NCI-H1417 (cell line): ENCODE measurements at regions not wholly inside any gene's neighbourhood (a gene's known extent, or its start where the extent isn't known, plus 50 kb on each side); places are given as distances from the start of the nearest gene placed in this dataset.
A peak's percentile ranks its signal among the peaks of the same experiment; 100 is the strongest.

ENCODE experiments used
- DNase-seq, 3 experiments: peaks; one replicate each; lab custom pipeline; 2025; lab: John Stamatoyannopoulos, UW

DNA sequence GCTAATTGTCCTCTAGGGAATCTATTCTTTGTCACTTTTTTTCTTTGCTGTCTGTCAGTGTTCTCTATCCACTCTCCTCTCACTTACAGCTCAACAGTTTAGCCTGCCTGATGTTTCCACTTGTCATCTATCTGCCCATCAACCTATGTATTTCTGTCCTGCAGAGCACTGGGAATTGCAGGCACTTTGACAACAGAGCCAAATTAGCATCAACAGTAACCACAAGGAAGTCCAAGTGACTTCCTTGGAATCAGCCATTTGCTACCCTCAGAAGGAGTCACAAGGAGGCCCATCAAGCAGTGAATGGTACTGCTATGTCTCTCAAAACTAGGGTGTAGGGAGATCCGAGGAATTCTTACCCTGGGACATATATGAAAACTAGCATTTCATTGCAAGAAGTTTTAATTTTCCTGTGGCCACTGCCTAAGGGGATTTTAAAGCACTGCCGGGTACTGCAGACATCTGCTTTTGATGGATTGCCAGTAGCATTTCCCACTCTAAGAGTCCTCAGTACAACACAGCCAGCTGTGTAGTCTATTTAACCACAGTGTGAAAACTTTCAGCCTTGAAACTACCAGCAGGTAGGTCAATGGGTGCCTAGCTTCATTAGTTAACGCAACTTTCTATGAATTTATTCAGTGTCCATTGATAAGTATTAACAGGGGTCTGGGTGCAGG, 898.8 kb downstream of the NTRK3 start:
- DNase-seq: no peak

DNA sequence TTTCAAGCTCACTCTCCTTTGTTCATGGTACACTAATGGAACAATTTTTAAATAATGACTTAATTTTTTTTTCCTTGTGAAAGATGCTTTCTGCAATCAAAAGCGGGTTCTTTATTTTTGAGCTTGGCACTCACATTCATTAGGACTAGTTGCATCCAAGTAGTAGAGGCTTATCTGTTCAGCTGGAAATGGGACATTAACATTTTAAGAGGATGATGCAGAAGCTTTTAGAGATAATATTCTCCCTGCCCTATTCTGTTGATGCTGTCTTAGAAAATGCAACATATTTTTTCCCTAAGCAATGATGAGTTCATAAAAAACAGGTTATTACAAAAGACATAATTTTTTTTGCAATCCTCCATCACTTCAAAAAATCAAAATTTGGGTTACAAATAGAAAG, 900.6 kb downstream of the NTRK3 start:
- peak in 1 of 3 experiments; percentile 3 for DNase-seq

DNA sequence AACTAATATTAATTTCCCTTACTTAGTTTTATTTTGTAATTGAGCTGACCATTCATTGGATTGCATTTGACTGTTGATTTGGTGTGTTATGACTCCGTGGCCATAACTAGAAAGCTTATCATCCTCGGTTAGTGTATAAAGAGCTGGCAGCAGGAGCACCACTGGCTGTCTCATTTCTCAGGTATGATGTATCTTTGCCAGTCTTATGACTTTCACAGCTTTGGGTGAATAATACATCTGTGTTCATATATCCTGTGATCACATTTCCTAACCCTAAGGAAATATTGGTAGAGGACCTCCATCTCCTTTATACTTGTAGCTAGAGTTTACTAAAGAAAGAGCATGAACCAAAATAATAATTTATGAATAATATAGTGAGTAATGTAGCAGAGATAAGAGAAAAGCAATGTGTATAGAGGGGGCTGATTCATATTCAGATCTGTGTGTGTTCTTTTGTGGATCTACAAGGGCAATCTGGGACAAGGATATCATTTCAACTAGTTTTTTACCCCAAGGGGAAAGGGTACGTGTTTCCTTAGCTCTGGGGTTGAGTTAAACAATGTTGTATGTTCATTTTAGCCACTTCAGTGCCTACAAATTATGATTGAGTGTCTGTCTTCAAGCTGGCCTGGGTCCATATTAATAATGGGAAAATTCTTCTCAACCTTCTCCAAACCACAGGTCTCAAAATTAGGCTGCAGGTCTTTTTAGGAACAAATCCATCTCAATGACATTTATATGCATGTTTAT, 901.7 kb downstream of the NTRK3 start:
- DNase-seq: no peak

DNA sequence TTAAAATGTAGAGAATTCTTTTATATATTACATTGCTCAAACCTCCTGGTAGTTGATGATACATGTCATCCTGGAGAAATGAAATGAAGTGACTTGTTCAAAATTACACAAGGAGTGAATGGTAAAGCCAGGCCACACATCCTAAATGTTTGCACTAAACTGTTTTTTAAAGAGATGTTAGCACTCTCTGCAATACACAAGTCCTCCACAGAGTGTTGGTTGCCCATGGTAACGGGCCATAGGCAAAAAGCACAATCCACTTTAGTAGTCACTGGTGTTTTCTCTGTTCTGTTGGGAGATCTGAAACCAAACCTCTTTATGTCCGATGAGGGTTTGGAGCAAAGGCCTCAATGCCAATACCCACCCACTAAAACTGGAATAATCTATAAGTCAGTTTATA, 907.4 kb downstream of the NTRK3 start:
- DNase-seq: peak; percentile 3 to 46 (median 7)

DNA sequence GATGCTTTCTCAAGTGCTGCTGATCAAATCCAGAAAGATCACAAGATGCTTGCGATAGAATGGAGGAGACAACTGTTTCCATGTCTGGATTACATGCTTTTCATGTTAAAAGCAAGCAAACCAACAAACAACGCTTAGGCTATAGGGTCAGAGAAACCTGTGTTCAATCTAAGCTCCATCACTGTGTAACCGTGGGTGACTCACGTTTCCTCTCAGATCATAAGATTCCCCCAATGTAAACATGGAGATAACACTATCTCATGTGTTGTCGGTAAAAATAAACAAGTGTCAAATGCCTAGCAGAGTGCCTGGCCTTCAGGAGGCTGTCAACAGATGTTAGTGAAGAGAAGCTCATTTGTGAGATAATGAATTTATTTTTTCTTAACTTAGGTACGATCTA, 907.8 kb downstream of the NTRK3 start:
- peak in 1 of 3 experiments; percentile 29 for DNase-seq

DNA sequence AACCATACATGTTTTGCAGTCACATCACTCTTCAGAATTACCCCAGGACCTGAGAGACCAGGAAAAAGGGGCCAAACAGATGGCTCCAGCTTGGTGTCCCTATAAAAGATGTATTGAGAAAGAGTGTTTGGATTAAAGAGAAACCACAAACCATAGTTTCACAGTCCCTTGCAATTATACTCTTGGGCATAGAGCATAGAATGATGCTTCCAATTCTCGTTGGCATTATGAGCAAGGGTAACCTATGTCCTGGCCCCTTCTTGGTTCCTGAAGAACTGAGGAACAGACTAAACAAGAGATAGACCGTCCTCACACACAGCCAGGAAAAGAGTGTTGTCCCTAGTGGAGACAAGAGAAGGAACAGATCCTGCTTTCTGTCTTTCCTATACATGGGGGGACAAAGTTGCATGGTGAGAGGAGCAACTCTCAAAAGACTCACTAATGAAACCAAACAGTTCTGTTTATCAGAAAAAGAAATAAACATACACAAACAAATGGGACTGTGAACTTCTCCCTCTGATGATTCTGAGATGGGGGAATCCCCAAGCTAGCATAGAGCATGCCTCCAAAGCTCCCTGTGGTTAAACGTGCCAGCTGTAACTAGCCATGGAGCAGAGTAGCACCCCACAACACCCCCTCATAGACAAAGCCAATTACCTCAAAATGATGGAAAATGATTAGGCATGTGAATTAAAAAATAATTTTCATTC, 908.6 kb downstream of the NTRK3 start:
- DNase-seq: no peak

DNA sequence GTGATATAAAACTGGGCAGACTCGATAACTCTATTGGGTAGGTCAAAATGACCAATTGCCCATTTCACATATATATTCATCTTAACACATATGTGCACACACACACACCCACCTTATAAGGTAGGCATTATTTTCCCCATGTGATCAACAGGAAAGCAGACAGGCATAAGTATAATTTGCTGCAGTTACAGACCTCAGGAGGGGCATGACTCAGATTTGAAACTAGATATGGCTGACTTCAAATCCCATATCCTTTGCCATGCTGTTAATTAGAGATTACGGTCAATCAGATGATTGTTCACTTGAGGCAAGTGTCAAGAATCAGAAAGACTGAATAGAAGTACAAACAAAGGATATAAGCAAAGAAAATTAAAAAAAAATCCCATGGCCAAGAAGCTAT, 910.6 kb downstream of the NTRK3 start:
- DNase-seq: no peak

DNA sequence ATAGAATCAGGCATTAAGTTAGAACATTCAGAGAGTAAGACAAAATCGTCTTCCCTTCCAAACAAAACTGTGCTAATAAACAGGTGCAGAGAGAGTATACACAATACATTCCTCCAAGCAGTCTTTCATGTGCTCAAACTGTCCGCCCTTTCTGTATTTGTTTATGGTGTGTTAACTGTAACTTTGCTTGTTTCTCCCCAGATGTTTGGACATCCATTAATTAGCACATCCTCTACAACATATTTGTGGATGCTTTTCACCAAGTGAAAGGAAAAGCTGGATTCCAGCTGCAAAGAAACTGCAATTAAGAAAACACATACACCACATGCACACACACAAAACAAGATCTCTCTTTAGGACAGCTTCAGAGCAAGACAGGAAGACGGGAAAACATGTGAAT, 912.6 kb downstream of the NTRK3 start:
- DNase-seq: no peak

DNA sequence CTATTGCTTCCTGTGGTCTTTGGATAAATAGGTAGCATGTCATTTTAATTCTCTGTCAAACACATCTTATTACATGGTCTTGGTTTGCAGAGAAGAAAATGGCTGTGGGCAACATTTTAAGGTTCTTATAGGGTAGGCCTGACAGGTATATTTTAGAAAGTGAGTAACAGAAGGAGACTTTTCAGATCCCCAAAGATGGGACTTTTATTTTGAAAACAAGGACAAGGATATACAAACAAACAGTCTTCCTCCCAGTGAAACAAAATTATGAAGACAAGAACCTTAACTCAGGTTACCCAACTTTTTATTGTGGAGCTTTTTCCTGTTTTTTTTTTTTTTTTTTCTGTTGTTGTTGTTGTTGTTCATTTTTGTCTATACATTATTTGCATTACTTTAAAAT, 916.2 kb downstream of the NTRK3 start:
- DNase-seq: no peak

DNA sequence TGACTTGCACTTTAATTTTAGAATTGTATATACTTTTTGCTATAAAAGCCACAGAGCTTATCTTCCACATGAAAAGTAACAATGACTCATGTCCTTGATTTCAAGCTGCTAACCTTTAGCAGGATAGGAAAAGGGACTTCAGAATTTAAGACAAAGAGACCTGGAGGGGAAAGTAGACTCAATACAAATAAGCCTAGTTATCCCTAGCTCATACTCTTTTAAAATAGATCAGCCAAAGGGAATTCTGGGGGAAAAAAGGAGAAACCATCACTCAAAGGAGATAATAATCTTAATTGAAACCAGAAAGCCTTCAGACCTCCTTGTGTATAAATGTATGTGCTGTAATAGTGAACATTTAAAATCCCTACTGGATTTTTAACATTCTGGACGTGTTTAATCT, 930.3 kb downstream of the NTRK3 start:
- DNase-seq: no peak

DNA sequence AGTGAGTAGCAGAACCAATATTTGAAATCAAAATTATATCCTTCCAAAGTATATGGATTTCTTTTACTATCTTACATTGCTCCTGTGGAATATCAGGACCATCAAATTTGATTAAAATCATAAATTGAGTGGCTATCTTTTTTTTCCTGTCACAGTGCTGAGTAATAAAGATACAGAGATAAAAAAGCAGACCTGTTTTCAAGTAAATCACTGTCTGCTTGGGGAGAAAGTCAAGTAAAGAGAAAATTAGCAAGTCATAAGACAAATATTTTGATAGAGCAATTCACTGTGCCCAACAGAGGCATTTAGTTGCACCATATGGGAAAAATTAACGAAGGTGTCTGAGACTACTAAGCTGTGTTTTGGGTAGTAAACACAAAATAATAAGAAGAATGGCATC, 933.7 kb downstream of the NTRK3 start:
- no peak for DNase-seq

DNA sequence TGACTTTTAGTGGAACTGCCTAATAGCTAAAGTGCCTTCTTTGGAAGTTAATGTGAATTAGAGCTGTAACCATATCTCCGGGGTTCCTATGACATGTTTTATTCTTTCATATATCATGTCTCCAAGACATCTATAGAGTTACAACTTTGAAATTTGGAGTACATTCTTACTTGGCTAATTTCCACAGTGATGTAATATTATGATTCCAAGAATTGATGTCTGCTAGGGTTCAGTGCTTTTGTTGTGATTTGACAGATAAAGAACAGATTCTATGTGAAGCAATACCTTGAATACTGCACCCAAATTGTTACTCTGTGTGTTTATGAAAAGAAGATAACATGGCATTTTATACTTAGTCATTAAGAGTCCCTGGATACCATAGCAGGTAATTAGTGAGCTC, 934.3 kb downstream of the NTRK3 start:
- DNase-seq: no peak

DNA sequence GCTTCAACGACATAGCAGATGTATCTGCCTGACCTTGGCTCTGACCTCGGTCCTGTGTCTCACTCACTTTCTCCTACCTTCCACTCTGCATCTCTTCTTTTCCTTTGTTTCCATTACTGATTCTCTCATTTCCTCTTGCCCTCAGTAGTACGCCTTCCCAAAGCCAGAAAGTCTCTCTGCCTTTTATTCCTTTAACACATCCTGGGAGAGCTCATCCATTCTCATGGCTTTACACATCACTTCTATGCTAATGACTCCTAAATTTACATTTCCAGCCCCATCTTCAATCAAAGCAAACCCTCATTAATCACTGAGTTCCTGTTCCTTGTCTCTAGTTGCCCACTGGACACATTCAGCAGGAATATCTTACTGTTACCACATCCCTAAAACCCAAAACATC, 938.6 kb downstream of the NTRK3 start:
- DNase-seq: no peak

DNA sequence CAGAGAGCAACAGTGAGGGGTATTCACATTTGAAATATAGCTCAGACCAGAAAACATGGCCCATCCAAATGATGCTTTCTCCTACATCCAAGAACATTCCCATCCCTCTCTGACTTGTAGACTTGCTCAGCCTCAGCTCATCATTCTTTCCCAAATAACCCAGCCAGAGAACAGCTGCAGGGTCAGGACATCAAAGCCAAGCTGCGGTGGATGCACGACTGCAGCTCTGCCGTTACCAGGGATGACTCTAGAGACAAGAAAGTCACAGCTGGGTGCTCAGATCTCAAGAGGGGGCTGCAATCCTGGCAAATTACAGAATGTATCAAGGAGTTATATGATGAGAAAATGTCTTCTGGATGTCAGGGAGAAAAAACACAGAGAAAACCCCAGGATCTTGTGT, 944.3 kb downstream of the NTRK3 start:
- DNase-seq: no peak

DNA sequence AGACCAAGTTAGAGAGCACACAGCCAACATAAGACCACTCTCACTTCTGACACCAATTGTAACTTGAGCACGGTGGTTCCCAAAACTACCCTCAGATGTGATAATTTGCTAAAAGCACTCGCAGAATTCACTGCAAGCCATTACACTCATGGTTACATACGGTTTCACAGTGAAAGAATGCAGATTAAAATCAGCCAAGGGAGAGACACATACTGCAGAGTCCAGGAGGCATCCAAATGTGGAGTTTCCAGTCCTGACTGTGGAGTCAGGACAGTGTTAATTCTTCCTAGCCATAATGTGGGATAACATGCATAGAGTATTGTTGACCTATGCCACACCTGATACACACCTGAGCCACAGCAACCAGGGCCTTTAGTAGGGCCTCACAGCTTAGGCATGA, 956.4 kb downstream of the NTRK3 start:
- no peak for DNase-seq

DNA sequence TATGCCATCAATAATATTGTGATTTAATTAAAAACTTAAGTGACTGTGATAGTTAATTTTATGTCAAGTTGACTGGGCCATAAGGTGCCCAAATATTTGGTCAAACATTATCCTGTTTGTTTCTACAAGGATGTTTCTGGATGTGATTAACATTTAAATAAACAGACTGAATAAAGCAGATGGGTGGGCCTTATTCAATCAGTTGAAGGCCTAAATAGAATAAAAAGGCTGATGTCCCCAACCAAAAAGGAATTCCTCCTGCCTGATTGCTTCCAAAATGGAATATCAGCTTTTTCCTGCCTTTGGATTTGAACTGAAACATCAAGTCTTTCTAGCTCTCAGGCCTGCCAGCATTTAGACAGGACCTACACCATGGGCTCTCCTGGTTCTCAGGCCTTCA, 961.7 kb downstream of the NTRK3 start:
- DNase-seq: no peak

DNA sequence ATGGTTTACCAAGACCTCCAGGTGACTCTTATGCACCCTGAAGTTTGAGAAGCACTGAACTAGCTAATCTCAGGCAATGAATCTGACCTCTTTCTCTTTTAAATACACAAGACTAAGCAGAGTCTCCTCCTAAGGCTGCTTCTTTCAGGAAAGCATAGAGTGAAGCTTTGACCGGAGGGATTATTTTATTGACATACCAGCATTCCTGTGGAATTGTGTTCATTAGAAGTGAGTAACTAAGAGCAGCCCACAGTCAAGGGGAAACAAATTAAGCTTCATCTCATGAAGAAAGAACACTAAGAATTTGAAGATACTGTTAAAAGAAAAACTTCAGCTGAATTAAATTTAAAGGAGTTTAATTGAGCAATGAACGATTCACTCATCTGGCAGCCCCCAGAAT, 963.5 kb downstream of the NTRK3 start:
- DNase-seq: no peak

DNA sequence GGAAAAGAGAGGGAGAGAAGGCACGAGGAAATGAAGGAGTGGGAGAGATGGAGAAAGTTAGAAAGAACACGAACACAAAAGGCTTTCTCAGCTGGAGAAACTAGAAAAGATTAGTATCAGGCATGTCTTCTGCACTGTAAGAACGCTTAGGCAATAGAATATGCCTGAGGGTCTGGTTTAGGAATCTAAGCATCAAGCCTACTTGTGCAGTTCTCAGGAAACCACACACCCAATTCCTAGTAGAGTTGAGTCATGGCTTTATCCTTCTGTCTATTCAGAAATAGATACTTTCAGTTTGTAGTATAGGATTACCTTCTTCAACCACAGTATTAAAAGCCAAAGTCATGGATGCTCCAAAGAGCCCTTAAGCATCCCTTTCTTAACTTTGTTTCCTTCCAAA, 969.4 kb downstream of the NTRK3 start:
- DNase-seq: no peak

DNA sequence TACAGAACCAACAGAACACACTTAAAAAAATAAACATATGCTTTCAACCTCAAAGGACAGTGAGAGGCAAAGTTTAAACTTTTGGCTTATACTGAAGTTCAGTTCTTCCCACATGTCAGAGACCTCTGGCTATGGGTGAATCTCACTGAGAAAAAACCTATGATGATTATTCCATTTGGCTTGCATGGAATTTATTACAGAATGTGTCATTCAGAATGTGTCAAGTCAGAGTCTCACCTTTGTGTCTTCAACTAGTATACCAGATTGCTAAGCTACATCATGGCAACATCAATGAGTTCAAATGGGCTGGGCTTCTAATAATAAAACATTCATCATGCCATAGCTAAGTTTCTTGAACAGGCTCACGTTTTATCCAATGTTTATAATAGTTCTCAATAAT, 987.0 kb downstream of the NTRK3 start:
- DNase-seq: no peak

DNA sequence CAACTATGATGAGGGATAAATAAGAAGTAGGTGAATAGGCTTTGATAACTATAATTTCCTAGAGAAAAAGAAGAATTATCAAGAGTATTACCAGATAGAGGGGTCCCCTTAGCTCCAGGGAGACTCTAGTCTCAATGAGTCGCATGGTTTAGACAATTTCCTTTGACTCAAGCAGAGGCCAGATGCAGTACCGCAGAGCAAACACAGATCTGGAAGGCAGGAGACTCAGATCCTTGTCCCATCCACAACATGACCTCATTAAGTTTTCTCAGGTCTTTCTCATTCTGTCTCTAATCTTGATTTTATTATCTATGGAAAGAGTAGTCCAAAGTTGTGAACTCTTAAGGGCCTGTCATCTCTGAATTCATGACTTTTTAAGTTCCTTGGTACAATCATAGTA, 987.9 kb downstream of the NTRK3 start:
- DNase-seq: no peak

DNA sequence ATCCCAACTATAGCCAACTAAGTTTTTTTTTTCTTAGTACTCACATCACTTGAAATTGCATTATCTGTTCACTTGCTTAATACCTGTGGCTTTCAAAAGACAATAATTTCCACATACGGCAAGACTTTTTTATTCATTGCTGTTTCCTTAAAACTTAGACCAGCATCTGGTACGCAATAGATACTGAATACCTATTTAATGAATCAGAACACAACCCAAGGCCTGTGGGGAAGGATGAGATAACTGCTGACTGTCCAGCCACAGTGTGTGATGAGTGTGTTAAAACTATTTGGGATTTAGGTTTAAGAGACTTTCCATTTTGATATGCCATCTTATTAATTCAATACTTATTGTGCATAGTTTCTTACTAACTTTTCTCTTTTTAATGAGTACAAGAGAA, 988.7 kb downstream of the NTRK3 start:
- DNase-seq: no peak

DNA sequence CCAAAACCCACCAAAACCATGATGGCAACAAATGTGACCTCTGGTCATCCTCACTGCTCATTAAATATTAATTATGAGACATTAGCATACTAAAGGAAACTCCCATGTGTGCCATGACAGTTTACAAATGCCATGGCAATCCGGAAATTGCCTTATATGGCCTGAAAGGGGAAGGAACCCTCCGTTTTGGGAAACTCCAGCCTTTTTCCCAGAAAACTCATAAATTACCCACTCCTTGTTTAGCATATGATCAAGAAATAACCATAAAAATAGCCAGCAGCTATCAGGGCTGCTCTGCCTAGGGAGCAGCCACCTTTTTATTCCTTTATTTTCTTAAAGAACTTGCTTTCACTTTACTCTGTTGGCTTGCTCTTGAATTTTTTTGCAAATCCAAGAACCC, 992.7 kb downstream of the NTRK3 start:
- no peak for DNase-seq

DNA sequence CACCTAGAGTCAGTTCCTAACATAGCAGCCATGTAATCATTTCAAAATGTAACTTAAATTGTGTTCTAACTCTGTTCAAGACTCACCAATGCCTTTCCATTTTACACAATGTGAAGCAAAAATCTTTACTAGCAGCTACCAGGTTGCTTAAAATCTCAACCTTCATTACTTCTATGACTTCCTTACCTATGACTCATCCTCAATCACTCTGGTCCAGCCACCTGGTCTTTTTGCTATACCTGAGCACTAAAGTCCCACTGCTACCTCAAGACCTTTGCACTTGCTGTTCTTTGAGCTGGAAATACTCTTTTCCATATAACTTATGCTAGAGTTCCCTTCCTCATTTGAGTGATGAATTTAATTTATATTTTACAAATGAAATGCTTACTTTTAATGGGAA, 993.2 kb downstream of the NTRK3 start:
- no peak for DNase-seq
